Ovary (tissue), 3 donors: ENCODE measurements at regions not wholly inside any gene's neighbourhood (a gene's known extent, or its start where the extent isn't known, plus 50 kb on each side); places are given as distances from the start of the nearest gene placed in this dataset.

Experiments used
- POLR2A ChIP-seq: fragments of 450-650 bp; IDR thresholded peaks from one replicate; pipeline ENCODE4 v1.6.1; 2017; ENCODE audit warnings: antibody characterized with exemption, mild to moderate bottlenecking, moderate library complexity
- TF ChIP-seq, protein P1 (sequence below), 3 donors: fragments of 450-650 bp in 2 of 3; fragments of 200-600 bp in 1 of 3; IDR thresholded peaks; one replicate each; pipeline versions ENCODE4 v1.5.1 to v1.8.0; 2016 to 2022; ENCODE audit warnings: antibody characterized with exemption in 3 of 3, mild to moderate bottlenecking in 1 of 3
- donor health status: DM: no; HTN: no; CAD: no.

- TF ChIP-seq, protein P1, sequence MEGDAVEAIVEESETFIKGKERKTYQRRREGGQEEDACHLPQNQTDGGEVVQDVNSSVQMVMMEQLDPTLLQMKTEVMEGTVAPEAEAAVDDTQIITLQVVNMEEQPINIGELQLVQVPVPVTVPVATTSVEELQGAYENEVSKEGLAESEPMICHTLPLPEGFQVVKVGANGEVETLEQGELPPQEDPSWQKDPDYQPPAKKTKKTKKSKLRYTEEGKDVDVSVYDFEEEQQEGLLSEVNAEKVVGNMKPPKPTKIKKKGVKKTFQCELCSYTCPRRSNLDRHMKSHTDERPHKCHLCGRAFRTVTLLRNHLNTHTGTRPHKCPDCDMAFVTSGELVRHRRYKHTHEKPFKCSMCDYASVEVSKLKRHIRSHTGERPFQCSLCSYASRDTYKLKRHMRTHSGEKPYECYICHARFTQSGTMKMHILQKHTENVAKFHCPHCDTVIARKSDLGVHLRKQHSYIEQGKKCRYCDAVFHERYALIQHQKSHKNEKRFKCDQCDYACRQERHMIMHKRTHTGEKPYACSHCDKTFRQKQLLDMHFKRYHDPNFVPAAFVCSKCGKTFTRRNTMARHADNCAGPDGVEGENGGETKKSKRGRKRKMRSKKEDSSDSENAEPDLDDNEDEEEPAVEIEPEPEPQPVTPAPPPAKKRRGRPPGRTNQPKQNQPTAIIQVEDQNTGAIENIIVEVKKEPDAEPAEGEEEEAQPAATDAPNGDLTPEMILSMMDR (IDR thresholded peaks at IDR 0.05) = no peak
- TF ChIP-seq POLR2A = no peak
Measured at GRCh38 chr2:172373076-172373475, 54.3 kb upstream of the ITGA6 start.
